Heart left ventricle (tissue), 13 donors: ENCODE measurements at regions not wholly inside any gene's neighbourhood (a gene's known extent, or its start where the extent isn't known, plus 50 kb on each side); places are given as distances from the start of the nearest gene placed in this dataset.

ENCODE experiments used
- CTCF ChIP-seq, 12 donors: fragments of 200-600 bp; sonication (generic) in 4 of 12; IDR thresholded peaks; one replicate each; pipeline versions ENCODE4 v1.5.0 to v1.8.0; 2018 to 2022; ENCODE audit warnings: antibody characterized with exemption in 12 of 12, mild to moderate bottlenecking in 5 of 12
- POLR2A ChIP-seq, 2 donors: fragments of 450-650 bp; IDR thresholded peaks; one replicate each; pipeline ENCODE4 v1.6.1; 2017; ENCODE audit warnings: antibody characterized with exemption in 2 of 2, mild to moderate bottlenecking in 2 of 2, moderate library complexity in 2 of 2
- donor health status: ischemic (EF 13 %, LVEDD 7.1; RV severe dilation, severe dysfunction).
- donor health status: DM: no; HTN: yes; CAD: no.
- donor health status: DM: no; HTN: no; CAD: no.
- donor health status: ischemic (EF 25% LVEDD 6.9; RV normal size, moderate dysfunction).
- donor health status: ischemic (EF 25% LVEDD 5.7; RV mildly dilated, moderate dysfunction).
- donor health status: ischemic (EF 35%, LVEDD 5.7; RV mildly dilated, moderate dysfunction).
- donor health status: nonischemic (EF 11% LVEDD 7.7; RV severe dilation, severe dysfunction).
- donor health status: DM: yes; HTN: yes; CAD: no.
- donor health status: PGD.
- donor health status: ischemic (EF 29% LVEDD 5.4; RV normal size, mild dysfunction).
- donor health status: nonischemic (EF 23%, LVEDD 6.1; RV moderate dilation, normal function).

DNA sequence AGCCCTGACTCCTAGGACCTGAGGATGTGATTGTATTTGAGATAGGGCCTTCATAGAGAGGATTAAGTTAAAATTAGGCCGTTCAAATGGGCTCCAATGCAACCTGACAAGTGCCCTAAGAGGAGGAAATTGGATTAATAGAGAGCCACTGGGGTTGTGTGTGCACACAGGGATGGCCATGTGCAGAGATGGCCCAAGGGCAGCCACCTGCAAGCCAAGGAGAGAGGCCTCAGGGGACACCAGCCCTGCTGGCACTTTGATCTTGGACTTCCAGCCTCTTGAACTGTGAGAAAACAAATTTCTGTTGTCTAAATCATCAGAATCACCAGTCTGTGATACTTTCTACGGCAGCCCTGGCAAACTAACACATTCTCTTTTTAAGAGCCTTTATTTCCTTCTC, 598.8 kb downstream of the UTRN start:
- TF ChIP-seq POLR2A (IDR thresholded peaks at IDR 0.05) (no peak), CTCF (IDR thresholded peaks at IDR 0.05) (no peak)
